IMR-90 (cell line): ENCODE measurements at regions not wholly inside any gene's neighbourhood (a gene's known extent, or its start where the extent isn't known, plus 50 kb on each side); places are given as distances from the start of the nearest gene placed in this dataset.

Experiments
- ATAC-seq: fragments of 200-7000 bp; cut with Tn5 transposase; 2 replicates; pipeline ENCODE4 v1.9.1; 2020; ENCODE audit warnings: low read depth, mild to moderate bottlenecking, moderate library complexity
- BruUV-seq: library from RNA; stranded (reverse); fragments of 400-500 nt; replicated peaks from 2 replicates; lab custom pipeline; 2021; lab: Mats Ljungman, UMichigan
- CTCF ChIA-PET: fragments of 300-600 bp; formaldehyde crosslinking; extraction: SDS; loops from one replicate; lab custom pipeline; 2021; ENCODE audit warnings: antibody characterized with exemption; lab: Yijun Ruan, JAX
- POLR2A ChIA-PET: fragments of 300-600 bp; sonication (Branson Sonifier 250); formaldehyde crosslinking; loops from one replicate; lab custom pipeline; 2022; ENCODE audit warnings: antibody characterized with exemption; ENCODE audit not compliant: unreplicated experiment; lab: Charles Lee
- DNase-seq: peaks from one replicate; pipeline ENCODE4 v3.0.0; 2013
- H2AFZ ChIP-seq: replicated peaks from 2 replicates; pipeline ENCODE3; 2013; ENCODE audit warnings: low read length, mild to moderate bottlenecking; ENCODE audit not compliant: poor library complexity
- H2AK5ac ChIP-seq: 2 replicates; pipeline ENCODE4 v1.6.1; 2013; ENCODE audit warnings: low read depth, low read length, inconsistent platforms
- H2AK9ac ChIP-seq: replicated peaks from 2 replicates; pipeline ENCODE3; 2013; ENCODE audit warnings: mild to moderate bottlenecking, low read depth, low read length, moderate library complexity; ENCODE audit not compliant: poor library complexity
- H2BK120ac ChIP-seq: 2 replicates; pipeline ENCODE4 v1.6.1; 2013; ENCODE audit warnings: low read depth, low read length, inconsistent platforms
- H2BK15ac ChIP-seq: 3 replicates; pipeline ENCODE4 v1.6.1; 2013; ENCODE audit warnings: low read depth, low read length, inconsistent platforms
- H2BK20ac ChIP-seq: 2 replicates; pipeline ENCODE4 v1.6.1; 2013; ENCODE audit warnings: low read depth, mild to moderate bottlenecking, inconsistent platforms, low read length, moderate library complexity
- H2BK5ac ChIP-seq: 2 replicates; pipeline ENCODE4 v1.6.1; 2013; ENCODE audit warnings: mild to moderate bottlenecking, low read depth, low read length, inconsistent platforms; ENCODE audit not compliant: poor library complexity, severe bottlenecking
- H3K14ac ChIP-seq: replicated peaks from 2 replicates; pipeline ENCODE4 v1.6.1; 2013; ENCODE audit warnings: low read depth, low read length, inconsistent platforms
- H3K18ac ChIP-seq: 2 replicates; pipeline ENCODE4 v1.6.1; 2013; ENCODE audit warnings: low read depth, low read length, control low read depth
- H3K23ac ChIP-seq: 2 replicates; pipeline ENCODE4 v1.6.1; 2013; ENCODE audit warnings: low read depth, low read length, inconsistent platforms
- H3K27ac ChIP-seq: 2 replicates; pipeline ENCODE4 v1.5.1; 2013; ENCODE audit warnings: mild to moderate bottlenecking, control low read depth, low read length; ENCODE audit not compliant: insufficient read depth
- H3K27me3 ChIP-seq: 2 replicates; pipeline ENCODE4 v1.6.1; 2013; ENCODE audit warnings: low read length; ENCODE audit not compliant: control insufficient read depth, insufficient read depth
- H3K36me3 ChIP-seq: 2 replicates; pipeline ENCODE4 v1.6.1; 2013; ENCODE audit warnings: low read length, mixed read lengths; ENCODE audit not compliant: control insufficient read depth, insufficient read depth
- H3K4ac ChIP-seq: 2 replicates; pipeline ENCODE4 v1.6.1; 2013; ENCODE audit warnings: low read depth, low read length, inconsistent platforms
- H3K4me1 ChIP-seq: 2 replicates; pipeline ENCODE4 v1.6.1; 2013; ENCODE audit warnings: low read length, mixed read lengths; ENCODE audit not compliant: control insufficient read depth, insufficient read depth
- H3K4me2 ChIP-seq: 2 replicates; pipeline ENCODE4 v1.6.1; 2013; ENCODE audit warnings: low read depth, mild to moderate bottlenecking, control low read depth, low read length, moderate library complexity
- H3K4me3 ChIP-seq: 2 replicates; pipeline ENCODE4 v1.5.1; 2013; ENCODE audit warnings: low read depth, mild to moderate bottlenecking, control low read depth, low read length, moderate library complexity; ENCODE audit not compliant: insufficient read depth
- H3K56ac ChIP-seq: 2 replicates; pipeline ENCODE4 v1.6.1; 2013; ENCODE audit warnings: low read length, inconsistent platforms; ENCODE audit not compliant: insufficient read depth; ENCODE audit errors: extremely low read depth
- H3K79me1 ChIP-seq, 2 experiments: 2 replicates each; pipeline ENCODE4 v1.6.1; 2013; ENCODE audit warnings: low read length in 2 of 2, inconsistent platforms in 1 of 2, low read depth in 1 of 2
- H3K9ac ChIP-seq: 2 replicates; pipeline ENCODE4 v1.6.1; 2013; ENCODE audit warnings: low read depth, low read length, control low read depth
- H3K9me1 ChIP-seq: 2 replicates; pipeline ENCODE4 v1.6.1; 2013; ENCODE audit warnings: low read length, inconsistent platforms; ENCODE audit not compliant: insufficient read depth
- H3K9me3 ChIP-seq: 2 replicates; pipeline ENCODE4 v1.6.1; 2013; ENCODE audit warnings: low read length; ENCODE audit not compliant: control insufficient read depth, insufficient read depth
- H4K20me1 ChIP-seq: 2 replicates; pipeline ENCODE4 v1.6.1; 2013; ENCODE audit warnings: low read length, inconsistent platforms; ENCODE audit not compliant: insufficient read depth
- H4K5ac ChIP-seq: 2 replicates; pipeline ENCODE4 v1.6.1; 2013; ENCODE audit warnings: mild to moderate bottlenecking, low read depth, low read length, control low read depth
- H4K8ac ChIP-seq, 2 experiments: 2 replicates each; pipeline ENCODE4 v1.6.1; 2013; ENCODE audit warnings: low read depth in 2 of 2, low read length in 2 of 2, control low read depth in 1 of 2, inconsistent platforms in 1 of 2
- H4K91ac ChIP-seq: 2 replicates; pipeline ENCODE4 v1.6.1; 2013; ENCODE audit warnings: low read depth, low read length, inconsistent platforms; ENCODE audit not compliant: insufficient read depth
- CEBPB ChIP-seq: IDR thresholded peaks from 2 replicates; pipeline ENCODE4 v1.6.1; 2012; ENCODE audit warnings: low read depth, low read length, improper control_type of control experiment
- CHD1 ChIP-seq: IDR thresholded peaks from 2 replicates; pipeline ENCODE4 v1.6.1; 2012; ENCODE audit warnings: low read depth, low read length, improper control_type of control experiment
- FOS ChIP-seq: fragments of 150-350 bp; IDR thresholded peaks from 2 replicates; pipeline ENCODE4 v1.6.1; 2016; ENCODE audit warnings: low read depth, low read length
- RFX5 ChIP-seq: IDR thresholded peaks from 2 replicates; pipeline ENCODE4 v1.8.0; 2012; ENCODE audit warnings: low read depth, mild to moderate bottlenecking, low read length, moderate library complexity
- WGBS, 2 experiments: methylation state at CpG; one replicate each; pipeline versions ENCODE4 v1.1.5 to v1.1.7; 2013; ENCODE audit warnings: missing lambda C conversion rate in 2 of 2; ENCODE audit not compliant: insufficient read length in 1 of 2; ENCODE audit errors: extremely low coverage in 2 of 2; 5-methylcytosine and 5-hydroxymethylcytosine counted together
- dilution Hi-C: fragments of 300-500 bp; cut with HindIII; formaldehyde crosslinking; loops from one replicate; pipeline ENCODE4 v1.14.3; 2018; ENCODE audit warnings: low sequenced_read_pairs; ENCODE audit not compliant: unreplicated experiment
- in situ Hi-C: fragments of 300-500 bp; cut with MboI; formaldehyde crosslinking; loops from 3 replicates; pipeline ENCODE4 v1.14.3; 2019; ENCODE audit warnings: low sequenced_read_pairs, inconsistent platforms, mixed read lengths
- intact Hi-C: fragments of 100-400 bp; cut with micrococcal nuclease; formaldehyde crosslinking; loops from 2 replicates; pipeline ENCODE4 v1.10.0; 2022

DNA sequence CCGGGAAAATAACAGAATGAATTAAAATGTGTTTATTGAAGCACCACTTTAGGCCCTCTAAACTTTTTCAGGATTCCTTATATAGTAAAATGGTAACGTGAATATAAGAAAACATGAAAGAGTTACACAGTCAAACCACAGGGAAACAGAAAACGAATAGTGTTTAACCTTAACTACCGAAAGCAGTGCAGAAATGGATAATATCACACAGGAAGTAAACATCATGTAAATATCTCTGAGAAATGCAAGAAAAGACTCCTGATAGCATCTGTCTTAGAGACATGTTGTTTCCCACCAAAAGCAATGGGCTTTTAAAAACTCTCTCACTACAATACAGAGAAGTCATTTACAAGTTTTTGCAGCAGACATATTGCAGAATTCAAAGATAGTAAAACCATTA lies 323.9 kb upstream of the CXXC4 start:
- Histone ChIP-seq H3K9ac (no peak overlapping the region), H3K23ac (no peak overlapping the region), H2BK5ac (no peak overlapping the region), H2AK5ac (no peak overlapping the region), H3K4ac (no peak overlapping the region), H3K4me3 (no peak overlapping the region), H4K8ac (no peak overlapping the region), H2BK20ac (no peak overlapping the region), H2BK15ac (no peak overlapping the region), H2BK120ac (no peak overlapping the region), H3K27me3 (no peaks in the 10 kb centered on the region), H3K36me3 (no peaks in the 10 kb centered on the region), H2AK9ac (no peak overlapping the region), H3K79me1 (no peaks in the 10 kb centered on the region), H3K9me3 (no peaks in the 10 kb centered on the region), H4K20me1 (no peaks in the 10 kb centered on the region), H3K4me1 (no peaks in the 10 kb centered on the region), H3K56ac (no peak overlapping the region), H3K14ac (no peak overlapping the region), H3K4me2 (no peak overlapping the region), H3K27ac (no peak overlapping the region), H3K18ac (no peak overlapping the region), H2AFZ (no peak overlapping the region), H4K91ac (no peak overlapping the region), H4K5ac (no peak overlapping the region), H3K9me1 (no peaks in the 10 kb centered on the region)
- POLR2A ChIA-PET: no interaction called here
- DNase-seq (no peak), ATAC-seq (no peak)
- BruUV-seq: no TSS peak
- in situ Hi-C loops: no loop called here
- CTCF ChIA-PET: no interaction called here
- TF ChIP-seq FOS: no peak
- no peak for TF ChIP-seq CHD1
- no peak for TF ChIP-seq RFX5
- TF ChIP-seq CEBPB: no peak
- intact Hi-C loops: no loop called here
- WGBS, 2 experiments: no CpG with 5 or more reads among the region's 4 CpGs
- dilution Hi-C loops: no loop called here
